ENCODE measurements at regions not wholly inside any gene's neighbourhood (a gene's known extent, or its start where the extent isn't known, plus 50 kb on each side); places are given as distances from the start of the nearest gene placed in this dataset.

GRCh38 chr4:19327364-19327763 lies 924.3 kb upstream of the SLIT2 start:
- Histone ChIP-seq H4K20me1 (ENCODE audit: insufficient read depth, low read length) (no peaks in the 10 kb centered on the region), H3K79me2 (ENCODE audit: insufficient read depth, low read length) (no peaks in the 10 kb centered on the region), H3K27me3 (ENCODE audit: control insufficient read depth in 2 of 2, insufficient read depth in 2 of 2, low read length in 2 of 2) (no peaks in the 10 kb centered on the region), H3K9ac (ENCODE audit: insufficient read depth, low read length, poor library complexity, severe bottlenecking) (no peak overlapping the region), H3K4me1 (ENCODE audit: control insufficient read depth in 1 of 2, insufficient read depth in 2 of 2, low read length in 2 of 2) (no peaks in the 10 kb centered on the region), H3K4me2 (replicated peaks; ENCODE audit: extremely low read depth, low read length, poor library complexity, severe bottlenecking) (no peak overlapping the region), H3K36me3 (replicated peaks in 1 of 2; ENCODE audit: control insufficient read depth in 1 of 2, insufficient read depth in 2 of 2, low read length in 2 of 2) (no peaks in the 10 kb centered on the region), H2AFZ (ENCODE audit: insufficient read depth, low read depth, low read length, poor library complexity, severe bottlenecking) (no peak overlapping the region), H3K4me3 (replicated peaks in 1 of 3; ENCODE audit: low read depth in 2 of 3, low read length in 3 of 3) (no peak overlapping the region), H3K9me3 (replicated peaks in 1 of 2; ENCODE audit: control insufficient read depth in 1 of 2, insufficient read depth in 1 of 2, low read length in 2 of 2) (no peaks in the 10 kb centered on the region), H3K27ac (ENCODE audit: low read depth in 1 of 2, low read length in 2 of 2) (no peak overlapping the region)
- TF ChIP-seq, protein P1, sequence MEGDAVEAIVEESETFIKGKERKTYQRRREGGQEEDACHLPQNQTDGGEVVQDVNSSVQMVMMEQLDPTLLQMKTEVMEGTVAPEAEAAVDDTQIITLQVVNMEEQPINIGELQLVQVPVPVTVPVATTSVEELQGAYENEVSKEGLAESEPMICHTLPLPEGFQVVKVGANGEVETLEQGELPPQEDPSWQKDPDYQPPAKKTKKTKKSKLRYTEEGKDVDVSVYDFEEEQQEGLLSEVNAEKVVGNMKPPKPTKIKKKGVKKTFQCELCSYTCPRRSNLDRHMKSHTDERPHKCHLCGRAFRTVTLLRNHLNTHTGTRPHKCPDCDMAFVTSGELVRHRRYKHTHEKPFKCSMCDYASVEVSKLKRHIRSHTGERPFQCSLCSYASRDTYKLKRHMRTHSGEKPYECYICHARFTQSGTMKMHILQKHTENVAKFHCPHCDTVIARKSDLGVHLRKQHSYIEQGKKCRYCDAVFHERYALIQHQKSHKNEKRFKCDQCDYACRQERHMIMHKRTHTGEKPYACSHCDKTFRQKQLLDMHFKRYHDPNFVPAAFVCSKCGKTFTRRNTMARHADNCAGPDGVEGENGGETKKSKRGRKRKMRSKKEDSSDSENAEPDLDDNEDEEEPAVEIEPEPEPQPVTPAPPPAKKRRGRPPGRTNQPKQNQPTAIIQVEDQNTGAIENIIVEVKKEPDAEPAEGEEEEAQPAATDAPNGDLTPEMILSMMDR (IDR thresholded peaks at IDR 0.05), result no peak
- Mint-ChIP-seq H3K27me3 (ENCODE audit: low read depth in 3 of 3) (no peaks in the 10 kb centered on the region), H3K36me3 (no peaks in the 10 kb centered on the region), H3K9me3 (peaks cover 0 to 4% (median 0%) of the 10 kb centered on the region in 7 donors), H3K4me3 (no peak overlapping the region), H3K27ac (no peak overlapping the region), H3K4me1 (no peaks in the 10 kb centered on the region)
- intact Hi-C loops (cut with micrococcal nuclease), result no loop called here
- DNase-seq, result no peak
- no CpG with 5 or more reads among the region's 1 CpG for WGBS (ENCODE audit: insufficient coverage)

- TF ChIP-seq, protein P1 (IDR thresholded peaks at IDR 0.05), result no peak
Observed at GRCh38 chr4:19324184-19324583, 927.5 kb upstream of the SLIT2 start.

More at GRCh38 chr4:19324184-19324583, 927.5 kb upstream of the SLIT2 start:
- no peak for DNase-seq
- no peak overlapping the region for H3K27ac ChIP-seq (ENCODE audit: low read depth in 1 of 2, low read length in 2 of 2)
- H3K27ac Mint-ChIP-seq, result no peak overlapping the region
- H3K36me3 Mint-ChIP-seq, result no peaks in the 10 kb centered on the region
- H3K9me3 Mint-ChIP-seq, result peaks cover 0 to 3% (median 2%) of the 10 kb centered on the region in 7 donors
- no peaks in the 10 kb centered on the region for H4K20me1 ChIP-seq (ENCODE audit: insufficient read depth, low read length)
- no peak overlapping the region for H3K4me3 ChIP-seq (replicated peaks in 1 of 3; ENCODE audit: low read depth in 2 of 3, low read length in 3 of 3)
- no peaks in the 10 kb centered on the region for H3K36me3 ChIP-seq (replicated peaks in 1 of 2; ENCODE audit: control insufficient read depth in 1 of 2, insufficient read depth in 2 of 2, low read length in 2 of 2)
- peaks cover 0 to 3% of the 10 kb centered on the region in 2 donors for H3K9me3 ChIP-seq (replicated peaks in 1 of 2; ENCODE audit: control insufficient read depth in 1 of 2, insufficient read depth in 1 of 2, low read length in 2 of 2)
- no peak overlapping the region for H2AFZ ChIP-seq (ENCODE audit: insufficient read depth, low read depth, low read length, poor library complexity, severe bottlenecking)
- H3K27me3 ChIP-seq (ENCODE audit: control insufficient read depth in 2 of 2, insufficient read depth in 2 of 2, low read length in 2 of 2), result no peaks in the 10 kb centered on the region
- H3K27me3 Mint-ChIP-seq (ENCODE audit: low read depth in 3 of 3), result no peaks in the 10 kb centered on the region
- no peak overlapping the region for H3K9ac ChIP-seq (ENCODE audit: insufficient read depth, low read length, poor library complexity, severe bottlenecking)
- intact Hi-C loops (cut with micrococcal nuclease), result no loop called here
- H3K4me3 Mint-ChIP-seq, result no peak overlapping the region
- no peaks in the 10 kb centered on the region for H3K4me1 ChIP-seq (ENCODE audit: control insufficient read depth in 1 of 2, insufficient read depth in 2 of 2, low read length in 2 of 2)
- H3K4me2 ChIP-seq (replicated peaks; ENCODE audit: extremely low read depth, low read length, poor library complexity, severe bottlenecking), result no peak overlapping the region
- no peaks in the 10 kb centered on the region for H3K4me1 Mint-ChIP-seq
- no peaks in the 10 kb centered on the region for H3K79me2 ChIP-seq (ENCODE audit: insufficient read depth, low read length)
